ENCODE measurements at regions not wholly inside any gene's neighbourhood (a gene's known extent, or its start where the extent isn't known, plus 50 kb on each side); places are given as distances from the start of the nearest gene placed in this dataset.

DNA sequence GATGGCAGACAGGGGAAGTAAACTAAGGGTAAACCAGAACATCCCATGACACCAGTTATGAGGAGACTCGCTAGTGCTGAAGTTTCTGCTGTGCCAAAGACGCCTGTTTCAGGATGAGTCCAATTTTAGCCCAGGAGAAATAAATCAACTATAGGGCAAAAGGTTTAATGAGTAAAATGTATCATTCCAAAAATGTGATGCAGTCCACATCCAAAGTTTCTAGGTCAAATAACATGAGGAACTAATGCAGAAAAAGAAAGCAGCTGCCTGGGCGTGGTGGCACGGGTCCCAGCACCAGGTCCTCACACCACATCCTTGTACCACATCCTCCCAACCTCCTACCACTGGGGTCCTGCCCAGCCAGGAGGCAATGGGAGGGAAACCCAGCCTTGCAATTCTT is 126.9 kb upstream of the CTAGE1 start:
- 77 to 87% methylated on average over 4 of the region's 4 CpGs for WGBS, 2 donors
- intact Hi-C loops (cut with DNase I), result no loop called here
- TF ChIP-seq POLR2A (IDR thresholded peaks at IDR 0.05), result no peak
- TF ChIP-seq, protein P1, sequence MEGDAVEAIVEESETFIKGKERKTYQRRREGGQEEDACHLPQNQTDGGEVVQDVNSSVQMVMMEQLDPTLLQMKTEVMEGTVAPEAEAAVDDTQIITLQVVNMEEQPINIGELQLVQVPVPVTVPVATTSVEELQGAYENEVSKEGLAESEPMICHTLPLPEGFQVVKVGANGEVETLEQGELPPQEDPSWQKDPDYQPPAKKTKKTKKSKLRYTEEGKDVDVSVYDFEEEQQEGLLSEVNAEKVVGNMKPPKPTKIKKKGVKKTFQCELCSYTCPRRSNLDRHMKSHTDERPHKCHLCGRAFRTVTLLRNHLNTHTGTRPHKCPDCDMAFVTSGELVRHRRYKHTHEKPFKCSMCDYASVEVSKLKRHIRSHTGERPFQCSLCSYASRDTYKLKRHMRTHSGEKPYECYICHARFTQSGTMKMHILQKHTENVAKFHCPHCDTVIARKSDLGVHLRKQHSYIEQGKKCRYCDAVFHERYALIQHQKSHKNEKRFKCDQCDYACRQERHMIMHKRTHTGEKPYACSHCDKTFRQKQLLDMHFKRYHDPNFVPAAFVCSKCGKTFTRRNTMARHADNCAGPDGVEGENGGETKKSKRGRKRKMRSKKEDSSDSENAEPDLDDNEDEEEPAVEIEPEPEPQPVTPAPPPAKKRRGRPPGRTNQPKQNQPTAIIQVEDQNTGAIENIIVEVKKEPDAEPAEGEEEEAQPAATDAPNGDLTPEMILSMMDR (IDR thresholded peaks at IDR 0.05), result no peak

GRCh38 chr18:22545066-22545760 is 127.5 kb upstream of the CTAGE1 start:
- H3K4me3 ChIP-seq (replicated peaks in 1 of 3), result no peak overlapping the region
- no peak for DNase-seq
- no peak overlapping the region for H3K27ac ChIP-seq
- peaks cover 16 to 22% of the 10 kb centered on the region in 2 donors for H3K4me1 ChIP-seq
- H3K9me3 ChIP-seq, result no peaks in the 10 kb centered on the region
- WGBS, 2 donors, result 78 to 85% methylated on average over 6 of the region's 6 CpGs
- intact Hi-C loops (cut with DNase I), result no loop called here
- no peak for TF ChIP-seq POLR2A (IDR thresholded peaks at IDR 0.05)
- TF ChIP-seq, protein P1 (IDR thresholded peaks at IDR 0.05), result no peak
- no peaks in the 10 kb centered on the region for H3K27me3 ChIP-seq
- H3K36me3 ChIP-seq, result no peaks in the 10 kb centered on the region

More for the DNA sequence above, 126.9 kb upstream of the CTAGE1 start:
- no peaks in the 10 kb centered on the region for H3K9me3 ChIP-seq
- H3K36me3 ChIP-seq, result no peaks in the 10 kb centered on the region
- H3K4me3 ChIP-seq (replicated peaks in 1 of 3), result no peak overlapping the region
- H3K27ac ChIP-seq, result no peak overlapping the region
- peaks cover 16 to 22% of the 10 kb centered on the region in 2 donors for H3K4me1 ChIP-seq
- no peaks in the 10 kb centered on the region for H3K27me3 ChIP-seq
- no peak for DNase-seq

DNA sequence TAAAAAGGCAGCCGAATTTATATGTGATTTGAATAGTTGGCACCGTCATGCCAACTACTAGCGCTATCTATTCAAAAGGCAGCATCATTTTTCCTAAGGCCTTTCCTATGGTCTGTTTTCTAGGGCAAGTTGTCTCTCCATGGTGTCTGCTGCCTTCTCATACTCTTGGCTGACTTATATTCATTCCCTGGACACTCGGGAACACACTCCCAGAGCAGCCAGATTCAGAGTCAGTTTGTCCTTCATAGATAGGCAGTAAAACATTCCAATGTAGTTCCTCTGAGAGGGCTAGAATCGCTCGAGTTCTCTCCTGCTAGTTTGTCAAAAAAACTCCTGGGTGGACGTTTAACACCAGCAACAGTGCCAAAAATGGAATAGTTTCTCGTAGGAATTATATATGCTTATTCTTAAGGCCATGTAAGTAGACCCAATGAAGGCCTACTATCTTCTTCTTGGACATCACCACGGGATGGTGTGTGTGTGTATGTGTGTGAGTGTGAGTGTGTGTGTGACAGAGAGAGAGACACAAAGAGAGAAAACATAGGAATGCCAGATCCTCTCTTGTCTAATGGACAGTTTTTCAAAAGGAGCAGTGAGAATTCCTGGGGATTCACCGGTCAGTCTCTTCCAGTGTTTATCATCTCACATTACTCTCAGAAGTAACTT is 129.3 kb upstream of the CTAGE1 start:
- DNase-seq, result no peak
- H3K27me3 ChIP-seq, result no peaks in the 10 kb centered on the region
- H3K9me3 ChIP-seq, result no peaks in the 10 kb centered on the region
- H3K27ac ChIP-seq, result no peak overlapping the region
- TF ChIP-seq, protein P1 (IDR thresholded peaks at IDR 0.05), result no peak
- no peak for TF ChIP-seq POLR2A (IDR thresholded peaks at IDR 0.05)
- intact Hi-C loops (cut with DNase I), result no loop called here
- peaks cover 8 to 16% of the 10 kb centered on the region in 2 donors for H3K4me1 ChIP-seq
- 67 to 70% methylated on average over 10 of the region's 10 CpGs for WGBS, 2 donors
- no peaks in the 10 kb centered on the region for H3K36me3 ChIP-seq
- no peak overlapping the region for H3K4me3 ChIP-seq (replicated peaks in 1 of 3)

- 75 to 92% methylated on average over 11 of the region's 11 CpGs for WGBS, 2 donors
- no peak for DNase-seq
These were observed 130.3 kb upstream of the CTAGE1 start for GRCh38 chr18:22547807-22548561.

More at GRCh38 chr18:22547807-22548561, 130.3 kb upstream of the CTAGE1 start:
- intact Hi-C loops (cut with DNase I), result no loop called here
- H3K4me1 ChIP-seq, result peaks cover 0 to 6% of the 10 kb centered on the region in 2 donors
- H3K4me3 ChIP-seq (replicated peaks in 1 of 3), result no peak overlapping the region
- H3K9me3 ChIP-seq, result no peaks in the 10 kb centered on the region
- H3K27me3 ChIP-seq, result no peaks in the 10 kb centered on the region
- no peaks in the 10 kb centered on the region for H3K36me3 ChIP-seq
- no peak overlapping the region for H3K27ac ChIP-seq
- TF ChIP-seq, protein P1 (IDR thresholded peaks at IDR 0.05), result no peak
- TF ChIP-seq POLR2A (IDR thresholded peaks at IDR 0.05), result no peak
